ENCODE measurements at regions not wholly inside any gene's neighbourhood (a gene's known extent, or its start where the extent isn't known, plus 50 kb on each side); places are given as distances from the start of the nearest gene placed in this dataset.

DNA sequence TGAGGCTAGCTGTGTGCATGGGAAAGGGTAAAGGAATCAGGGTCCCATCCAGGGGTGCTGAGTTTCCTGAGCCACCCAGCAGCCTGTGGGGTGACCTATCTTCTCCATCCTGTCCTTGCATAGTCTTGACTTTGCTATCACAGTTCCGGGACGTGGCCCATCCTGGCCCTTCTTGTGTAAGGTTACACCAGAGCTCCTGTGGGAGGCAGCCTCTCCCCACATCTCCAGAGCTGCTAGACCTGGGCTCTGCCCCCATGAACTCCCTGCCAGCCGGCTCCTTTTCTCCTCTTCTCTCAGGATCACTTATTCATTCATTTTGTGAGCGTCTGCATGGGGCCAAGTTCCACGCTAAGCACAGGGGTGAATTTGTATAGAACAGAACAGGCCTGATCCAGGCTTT, 238.9 kb downstream of the TSHZ3 start:
- Histone ChIP-seq H3K79me2 (ENCODE audit: low read depth) (no peaks in the 10 kb centered on the region), H3F3A (ENCODE audit: low read depth) (no peaks in the 10 kb centered on the region), H2AFZ (replicated peaks) (no peak overlapping the region), H4K20me1 (ENCODE audit: low read depth) (no peaks in the 10 kb centered on the region), H3K27ac (no peak overlapping the region), H3K27me3 (no peaks in the 10 kb centered on the region), H3K4me1 (no peaks in the 10 kb centered on the region), H3K9me3 (ENCODE audit: low read depth) (no peaks in the 10 kb centered on the region), H3K4me2 (no peak overlapping the region), H3K9ac (no peak overlapping the region), H3K36me3 (no peaks in the 10 kb centered on the region), H3K4me3 (no peak overlapping the region)
- H3K27ac Mint-ChIP-seq, result no peak overlapping the region
- TF ChIP-seq EZH2 (IDR thresholded peaks at IDR 0.05), result no peak
- no peak for TF ChIP-seq EZH2phosphoT487 (IDR thresholded peaks at IDR 0.05)
- TF ChIP-seq, protein P1, sequence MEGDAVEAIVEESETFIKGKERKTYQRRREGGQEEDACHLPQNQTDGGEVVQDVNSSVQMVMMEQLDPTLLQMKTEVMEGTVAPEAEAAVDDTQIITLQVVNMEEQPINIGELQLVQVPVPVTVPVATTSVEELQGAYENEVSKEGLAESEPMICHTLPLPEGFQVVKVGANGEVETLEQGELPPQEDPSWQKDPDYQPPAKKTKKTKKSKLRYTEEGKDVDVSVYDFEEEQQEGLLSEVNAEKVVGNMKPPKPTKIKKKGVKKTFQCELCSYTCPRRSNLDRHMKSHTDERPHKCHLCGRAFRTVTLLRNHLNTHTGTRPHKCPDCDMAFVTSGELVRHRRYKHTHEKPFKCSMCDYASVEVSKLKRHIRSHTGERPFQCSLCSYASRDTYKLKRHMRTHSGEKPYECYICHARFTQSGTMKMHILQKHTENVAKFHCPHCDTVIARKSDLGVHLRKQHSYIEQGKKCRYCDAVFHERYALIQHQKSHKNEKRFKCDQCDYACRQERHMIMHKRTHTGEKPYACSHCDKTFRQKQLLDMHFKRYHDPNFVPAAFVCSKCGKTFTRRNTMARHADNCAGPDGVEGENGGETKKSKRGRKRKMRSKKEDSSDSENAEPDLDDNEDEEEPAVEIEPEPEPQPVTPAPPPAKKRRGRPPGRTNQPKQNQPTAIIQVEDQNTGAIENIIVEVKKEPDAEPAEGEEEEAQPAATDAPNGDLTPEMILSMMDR (IDR thresholded peaks at IDR 0.05), result peak; percentile 48
- H3K36me3 Mint-ChIP-seq, result no peaks in the 10 kb centered on the region
- H3K4me1 Mint-ChIP-seq, result no peaks in the 10 kb centered on the region
- peaks cover 2% of the 10 kb centered on the region for H3K9me3 Mint-ChIP-seq
- H3K27me3 Mint-ChIP-seq (ENCODE audit: insufficient read depth, low read depth), result peaks cover 6% of the 10 kb centered on the region
- H3K4me3 Mint-ChIP-seq, result no peak overlapping the region
- peak; percentile 61 for DNase-seq (ENCODE audit: low spot score)

DNA sequence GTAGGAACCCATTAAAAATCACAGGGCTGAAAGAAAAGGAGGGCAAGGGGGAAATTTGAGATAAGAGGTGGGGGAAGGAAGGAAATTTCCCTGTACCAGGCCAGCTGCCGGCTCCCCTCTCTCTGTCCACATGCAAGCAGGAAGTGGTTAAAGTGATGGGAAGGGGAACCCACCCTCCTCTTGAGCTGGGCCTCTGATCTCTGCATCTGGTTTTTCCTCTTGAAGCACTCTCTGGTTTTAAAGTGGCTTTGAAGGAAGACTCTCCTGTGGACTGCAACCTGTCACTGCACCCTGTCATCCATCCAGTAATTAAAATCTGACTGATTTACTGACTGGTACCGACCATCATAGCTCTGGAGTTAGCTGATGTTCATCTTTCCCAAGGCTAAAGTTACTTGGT, 239.6 kb downstream of the TSHZ3 start:
- no peaks in the 10 kb centered on the region for H3K36me3 Mint-ChIP-seq
- Histone ChIP-seq H3K4me1 (no peaks in the 10 kb centered on the region), H3K4me3 (no peak overlapping the region), H3K9ac (no peak overlapping the region), H3K79me2 (ENCODE audit: low read depth) (no peaks in the 10 kb centered on the region), H3K36me3 (no peaks in the 10 kb centered on the region), H3K27me3 (no peaks in the 10 kb centered on the region), H2AFZ (replicated peaks) (no peak overlapping the region), H4K20me1 (ENCODE audit: low read depth) (no peaks in the 10 kb centered on the region), H3K4me2 (no peak overlapping the region), H3F3A (ENCODE audit: low read depth) (no peaks in the 10 kb centered on the region), H3K9me3 (ENCODE audit: low read depth) (no peaks in the 10 kb centered on the region), H3K27ac (no peak overlapping the region)
- DNase-seq (ENCODE audit: low spot score), result no peak
- H3K4me1 Mint-ChIP-seq, result no peaks in the 10 kb centered on the region
- TF ChIP-seq, protein P1 (IDR thresholded peaks at IDR 0.05), result no peak
- no peak for TF ChIP-seq EZH2 (IDR thresholded peaks at IDR 0.05)
- no peak for TF ChIP-seq EZH2phosphoT487 (IDR thresholded peaks at IDR 0.05)
- H3K27ac Mint-ChIP-seq, result no peak overlapping the region
- H3K9me3 Mint-ChIP-seq, result peaks cover 2% of the 10 kb centered on the region
- no peak overlapping the region for H3K4me3 Mint-ChIP-seq
- H3K27me3 Mint-ChIP-seq (ENCODE audit: insufficient read depth, low read depth), result peaks cover 6% of the 10 kb centered on the region

DNA sequence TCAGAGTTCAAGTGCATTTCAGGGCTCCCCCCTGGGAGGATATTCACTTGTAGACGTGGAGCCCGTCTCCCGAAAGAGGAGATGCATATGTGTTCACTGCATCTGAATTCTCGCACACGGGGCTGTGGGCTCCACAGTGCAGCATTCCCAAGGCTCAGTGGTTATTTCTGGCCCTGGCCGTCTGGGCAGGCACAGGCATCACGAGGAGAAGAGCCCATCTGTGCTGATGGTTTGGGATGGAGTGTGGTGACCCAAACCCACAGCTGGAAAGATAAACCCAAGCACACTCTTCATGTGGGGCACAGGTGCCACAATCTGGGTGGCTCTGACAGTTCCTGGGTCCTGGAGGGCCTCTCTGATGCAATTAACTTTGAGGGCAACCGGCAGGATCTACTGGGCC, 242.1 kb downstream of the TSHZ3 start:
- no peak for DNase-seq (ENCODE audit: low spot score)
- Histone ChIP-seq H3K4me1 (peaks cover 2% of the 10 kb centered on the region), H3K9ac (no peak overlapping the region), H3K9me3 (ENCODE audit: low read depth) (no peaks in the 10 kb centered on the region), H3K36me3 (no peaks in the 10 kb centered on the region), H4K20me1 (ENCODE audit: low read depth) (no peaks in the 10 kb centered on the region), H3K79me2 (ENCODE audit: low read depth) (no peaks in the 10 kb centered on the region), H3K4me2 (no peak overlapping the region), H3K27ac (no peak overlapping the region), H3K27me3 (no peaks in the 10 kb centered on the region), H3F3A (ENCODE audit: low read depth) (no peaks in the 10 kb centered on the region), H3K4me3 (no peak overlapping the region), H2AFZ (replicated peaks) (no peak overlapping the region)
- H3K4me1 Mint-ChIP-seq, result peaks cover 5% of the 10 kb centered on the region
- no peak overlapping the region for H3K4me3 Mint-ChIP-seq
- TF ChIP-seq EZH2phosphoT487 (IDR thresholded peaks at IDR 0.05), result no peak
- TF ChIP-seq, protein P1 (IDR thresholded peaks at IDR 0.05), result no peak
- no peak for TF ChIP-seq EZH2 (IDR thresholded peaks at IDR 0.05)
- H3K9me3 Mint-ChIP-seq, result peaks cover 2% of the 10 kb centered on the region
- H3K27me3 Mint-ChIP-seq (ENCODE audit: insufficient read depth, low read depth), result peaks cover 6% of the 10 kb centered on the region
- H3K36me3 Mint-ChIP-seq, result no peaks in the 10 kb centered on the region
- H3K27ac Mint-ChIP-seq, result no peak overlapping the region

Measured in neural progenitor cell (in vitro differentiated cells).